GM20000 (cell line): ENCODE measurements at regions not wholly inside any gene's neighbourhood (a gene's known extent, or its start where the extent isn't known, plus 50 kb on each side); places are given as distances from the start of the nearest gene placed in this dataset.

Source experiments
- DNase-seq: peaks from one replicate; pipeline ENCODE4 v3.0.0; 2012; ENCODE audit warnings: low spot score
- CTCF ChIP-seq: IDR thresholded peaks from 2 replicates; pipeline ENCODE4 v1.5.1; 2012; ENCODE audit warnings: mild to moderate bottlenecking, control low read depth; ENCODE audit errors: extremely low read depth, missing control alignments

- DNase-seq, result no peak
- no peak for TF ChIP-seq CTCF
These were observed 82.6 kb downstream of the FOXL3 start for GRCh38 chr7:372546-372931.

DNA sequence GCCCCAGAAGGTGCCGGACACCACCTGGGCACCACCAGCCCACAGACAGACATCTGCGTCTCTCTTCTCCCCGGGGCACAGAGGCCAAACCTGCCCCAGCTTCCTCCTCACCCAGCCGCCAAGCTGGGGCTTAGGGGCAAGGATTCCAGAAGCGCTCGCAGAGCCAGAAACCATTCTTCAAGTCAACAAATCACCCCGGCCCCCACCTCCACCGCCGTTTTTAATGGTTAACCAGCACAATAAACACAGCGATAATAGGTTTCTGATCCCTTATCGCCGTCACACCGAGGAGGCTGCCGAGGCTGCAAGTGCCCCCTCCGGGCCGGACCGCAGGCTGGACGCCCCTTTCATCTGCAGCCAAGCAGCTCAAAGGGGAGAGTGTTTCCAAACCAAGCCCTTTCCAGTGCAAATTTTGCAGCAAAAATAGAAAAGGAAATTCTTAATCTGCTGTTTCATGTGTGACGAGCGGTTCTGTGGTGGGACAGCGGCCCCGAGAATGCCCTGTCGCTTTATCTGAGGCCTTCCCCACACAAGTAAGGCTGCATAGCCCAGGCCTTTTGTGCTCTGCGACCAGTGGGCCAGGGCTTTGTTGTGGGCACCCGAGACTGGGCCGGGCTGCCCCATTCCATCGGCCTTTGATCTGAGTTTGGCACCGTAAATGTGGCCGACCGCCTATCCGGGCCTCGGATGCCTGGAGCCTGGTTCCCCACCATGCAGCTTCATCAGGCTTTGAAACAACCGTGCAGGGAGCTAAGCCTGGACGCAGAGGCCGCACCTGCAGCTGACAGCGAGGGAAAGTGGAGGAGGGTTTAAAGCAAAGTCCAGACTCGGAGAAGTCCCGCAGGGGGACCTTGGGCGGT lies 83.2 kb downstream of the FOXL3 start:
- DNase-seq, result no peak
- no peak for TF ChIP-seq CTCF

DNA sequence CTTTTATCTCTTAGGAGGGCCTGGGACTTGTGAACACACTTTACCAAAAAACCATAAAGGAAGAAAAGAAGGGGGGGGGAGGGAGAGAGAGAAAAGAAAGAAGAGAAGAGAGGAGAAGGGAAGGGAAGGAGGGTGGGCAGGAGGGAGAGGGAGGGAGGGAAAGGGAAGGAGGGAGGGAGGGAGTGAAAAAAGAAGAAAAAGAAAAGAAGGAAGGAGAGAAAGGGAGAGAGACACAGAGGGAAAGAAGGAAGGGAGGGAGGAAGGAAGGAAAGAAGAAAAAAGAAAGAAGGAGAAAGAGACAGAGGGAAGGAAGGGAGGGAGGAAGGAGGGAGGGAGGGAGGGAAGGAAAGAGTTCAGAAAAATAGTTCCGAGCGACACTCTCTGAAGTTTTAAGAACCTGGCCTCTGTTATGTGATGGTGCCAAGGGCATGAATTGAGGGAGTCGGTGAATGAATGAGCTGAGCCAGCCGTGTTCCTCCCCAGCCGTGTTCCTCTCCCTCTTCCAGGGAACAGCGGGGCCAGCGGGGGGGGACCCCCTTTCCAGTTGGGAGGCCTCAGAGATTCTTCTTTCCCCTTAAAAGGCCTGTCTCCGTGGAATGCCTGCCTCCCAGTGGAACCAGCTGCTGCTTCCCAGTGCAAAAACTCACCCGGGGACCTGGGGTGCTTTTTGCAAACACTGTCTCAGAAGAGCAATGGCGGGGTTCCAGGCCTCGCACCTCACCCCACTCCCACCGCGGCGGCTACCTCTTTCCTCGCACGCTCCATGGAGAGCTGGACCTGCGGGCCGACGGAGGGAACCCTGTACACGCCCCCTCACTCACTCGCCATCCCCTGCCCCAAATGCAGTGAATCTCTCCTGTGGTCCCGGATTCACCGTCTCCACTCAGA lies 84.1 kb downstream of the FOXL3 start:
- DNase-seq, result no peak
- no peak for TF ChIP-seq CTCF

GRCh38 chr7:374706-375311 lies 84.8 kb downstream of the FOXL3 start:
- no peak for DNase-seq
- no peak for TF ChIP-seq CTCF

DNA sequence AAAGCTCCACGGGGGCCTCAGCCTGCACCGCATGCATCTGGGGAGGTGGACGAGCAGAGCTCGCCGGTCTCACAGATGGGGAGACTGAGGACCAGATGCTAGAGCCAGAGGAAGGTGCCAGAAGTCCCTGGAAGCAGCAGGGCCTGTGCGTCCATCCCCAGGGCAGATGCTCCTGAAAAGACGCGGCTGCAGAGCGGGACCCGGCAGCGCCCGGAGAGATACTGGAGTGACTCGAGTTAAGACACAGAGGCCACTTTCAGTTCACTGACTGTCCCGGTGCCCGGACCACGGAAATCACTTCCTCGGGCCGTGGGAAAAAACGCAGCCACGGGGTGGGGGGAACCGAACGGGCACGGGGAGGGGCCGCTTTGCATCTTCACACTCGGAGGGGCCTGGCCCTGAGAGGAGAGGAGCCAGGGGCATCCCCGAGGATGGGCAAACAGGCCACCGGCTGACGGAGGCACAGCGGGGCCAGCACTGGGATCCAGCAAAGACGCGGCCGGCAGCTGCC lies 85.4 kb downstream of the FOXL3 start:
- TF ChIP-seq CTCF, result no peak

GRCh38 chr7:375901-376305 lies 85.9 kb downstream of the FOXL3 start:
- no peak for DNase-seq
- TF ChIP-seq CTCF, result no peak

More for the DNA sequence above, 85.4 kb downstream of the FOXL3 start:
- DNase-seq, result no peak
